ENCODE measurements at regions not wholly inside any gene's neighbourhood (a gene's known extent, or its start where the extent isn't known, plus 50 kb on each side); places are given as distances from the start of the nearest gene placed in this dataset.

GRCh38 chr2:12824778-12825379 lies 108.1 kb downstream of the TRIB2 start:
- no peak for DNase-seq (ENCODE audit: insufficient read length, low spot score)
- no peak for FAIRE-seq
- TF ChIP-seq POU2F2 (IDR thresholded peaks at IDR 0.05; ENCODE audit: low read depth, low read length): no peak
- no peak for TF ChIP-seq POLR2AphosphoS5 (IDR thresholded peaks at IDR 0.05; ENCODE audit: low read depth, low read length)

DNA sequence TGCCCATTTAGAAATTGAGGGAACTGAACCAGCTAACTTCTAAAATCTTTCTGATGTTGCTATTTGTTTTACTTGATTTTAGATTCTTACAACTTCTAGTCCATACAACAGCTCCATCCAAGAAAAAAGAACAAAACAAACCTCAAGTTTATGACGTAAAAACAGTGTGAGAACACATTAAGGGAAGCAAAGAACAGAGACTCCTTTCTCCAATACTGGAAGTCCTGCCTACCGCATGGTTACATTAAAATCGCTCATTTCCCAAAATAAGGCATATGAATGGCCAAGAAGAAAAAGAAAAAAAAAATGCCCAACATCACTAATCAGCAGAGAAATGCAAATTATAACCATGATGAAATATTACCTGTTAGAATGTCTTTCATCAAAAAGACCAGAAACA lies 110.0 kb downstream of the TRIB2 start:
- no peak for TF ChIP-seq PAX5 (IDR thresholded peaks at IDR 0.05; ENCODE audit: insufficient read depth, low read length, severe bottlenecking)
- no peak for TF ChIP-seq POLR2A (IDR thresholded peaks at IDR 0.05; ENCODE audit: low read depth, low read length)
- TF ChIP-seq TAF1 (IDR thresholded peaks at IDR 0.05; ENCODE audit: low read depth, low read length): no peak
- no peak for TF ChIP-seq POU2F2 (IDR thresholded peaks at IDR 0.05; ENCODE audit: low read depth, low read length)
- no peak for TF ChIP-seq POLR2AphosphoS5 (IDR thresholded peaks at IDR 0.05; ENCODE audit: low read depth, low read length)
- no peak for TF ChIP-seq SPI1 (IDR thresholded peaks at IDR 0.05; ENCODE audit: low read depth, low read length)
- FAIRE-seq (no peak), DNase-seq (ENCODE audit: insufficient read length, low spot score) (no peak)

GRCh38 chr2:12827721-12828120 lies 111.0 kb downstream of the TRIB2 start:
- DNase-seq (ENCODE audit: insufficient read length, low spot score): no peak
- TF ChIP-seq POLR2AphosphoS5 (IDR thresholded peaks at IDR 0.05; ENCODE audit: low read depth, low read length): no peak
- TF ChIP-seq PAX5 (IDR thresholded peaks at IDR 0.05; ENCODE audit: insufficient read depth, low read length, severe bottlenecking): no peak
- TF ChIP-seq TAF1 (IDR thresholded peaks at IDR 0.05; ENCODE audit: low read depth, low read length): no peak
- TF ChIP-seq POU2F2 (IDR thresholded peaks at IDR 0.05; ENCODE audit: low read depth, low read length): no peak
- no peak for TF ChIP-seq SPI1 (IDR thresholded peaks at IDR 0.05; ENCODE audit: low read depth, low read length)
- TF ChIP-seq POLR2A (IDR thresholded peaks at IDR 0.05; ENCODE audit: low read depth, low read length): no peak
- no peak for FAIRE-seq

- no peak for FAIRE-seq
- TF ChIP-seq POLR2AphosphoS5 (IDR thresholded peaks at IDR 0.05; ENCODE audit: low read depth, low read length) (no peak), POLR2A (IDR thresholded peaks at IDR 0.05; ENCODE audit: low read depth, low read length) (no peak), PAX5 (IDR thresholded peaks at IDR 0.05; ENCODE audit: insufficient read depth, low read length, severe bottlenecking) (no peak), POU2F2 (IDR thresholded peaks at IDR 0.05; ENCODE audit: low read depth, low read length) (no peak), SPI1 (IDR thresholded peaks at IDR 0.05; ENCODE audit: low read depth, low read length) (no peak), TAF1 (IDR thresholded peaks at IDR 0.05; ENCODE audit: low read depth, low read length) (no peak)
- DNase-seq (ENCODE audit: insufficient read length, low spot score): no peak
Measured at GRCh38 chr2:12828980-12829379, 112.2 kb downstream of the TRIB2 start.

- DNase-seq (ENCODE audit: insufficient read length, low spot score) (no peak), FAIRE-seq (no peak)
- TF ChIP-seq TAF1 (IDR thresholded peaks at IDR 0.05; ENCODE audit: low read depth, low read length) (no peak), POLR2A (IDR thresholded peaks at IDR 0.05; ENCODE audit: low read depth, low read length) (no peak), SPI1 (IDR thresholded peaks at IDR 0.05; ENCODE audit: low read depth, low read length) (no peak), POU2F2 (IDR thresholded peaks at IDR 0.05; ENCODE audit: low read depth, low read length) (no peak), POLR2AphosphoS5 (IDR thresholded peaks at IDR 0.05; ENCODE audit: low read depth, low read length) (no peak), PAX5 (IDR thresholded peaks at IDR 0.05; ENCODE audit: insufficient read depth, low read length, severe bottlenecking) (no peak)
Measured at GRCh38 chr2:12831016-12831415, 114.3 kb downstream of the TRIB2 start.

- DNase-seq (ENCODE audit: insufficient read length, low spot score): no peak
- no peak for FAIRE-seq
Measured at GRCh38 chr2:12834239-12834638, 117.5 kb downstream of the TRIB2 start.

DNA sequence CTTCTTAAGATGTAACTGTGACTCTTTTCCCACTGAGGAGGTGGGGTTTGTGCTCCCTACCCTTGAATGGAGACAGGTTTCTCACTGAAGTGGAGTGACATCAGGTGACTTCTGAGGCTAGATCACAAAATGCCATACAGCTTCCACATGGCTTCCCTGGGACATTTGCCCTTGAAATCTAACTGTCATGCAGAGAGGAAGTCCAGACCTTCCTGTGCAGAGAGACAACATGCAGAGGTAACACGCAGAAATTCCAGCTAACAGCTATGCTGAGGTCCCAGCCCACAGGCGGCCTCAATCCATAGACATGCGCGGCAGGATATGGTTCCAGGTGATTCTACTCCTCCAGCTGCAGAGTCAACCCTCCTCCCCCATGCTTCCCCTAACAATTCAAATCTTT lies 119.0 kb downstream of the TRIB2 start:
- TF ChIP-seq POLR2AphosphoS5 (IDR thresholded peaks at IDR 0.05; ENCODE audit: low read depth, low read length) (no peak), POLR2A (IDR thresholded peaks at IDR 0.05; ENCODE audit: low read depth, low read length) (no peak)
- DNase-seq (ENCODE audit: insufficient read length, low spot score) (no peak), FAIRE-seq (no peak)

More at GRCh38 chr2:12834239-12834638, 117.5 kb downstream of the TRIB2 start:
- TF ChIP-seq PAX5 (IDR thresholded peaks at IDR 0.05; ENCODE audit: insufficient read depth, low read length, severe bottlenecking) (no peak), POLR2A (IDR thresholded peaks at IDR 0.05; ENCODE audit: low read depth, low read length) (no peak), POU2F2 (IDR thresholded peaks at IDR 0.05; ENCODE audit: low read depth, low read length) (no peak), TAF1 (IDR thresholded peaks at IDR 0.05; ENCODE audit: low read depth, low read length) (no peak), POLR2AphosphoS5 (IDR thresholded peaks at IDR 0.05; ENCODE audit: low read depth, low read length) (no peak), SPI1 (IDR thresholded peaks at IDR 0.05; ENCODE audit: low read depth, low read length) (no peak)

DNA sequence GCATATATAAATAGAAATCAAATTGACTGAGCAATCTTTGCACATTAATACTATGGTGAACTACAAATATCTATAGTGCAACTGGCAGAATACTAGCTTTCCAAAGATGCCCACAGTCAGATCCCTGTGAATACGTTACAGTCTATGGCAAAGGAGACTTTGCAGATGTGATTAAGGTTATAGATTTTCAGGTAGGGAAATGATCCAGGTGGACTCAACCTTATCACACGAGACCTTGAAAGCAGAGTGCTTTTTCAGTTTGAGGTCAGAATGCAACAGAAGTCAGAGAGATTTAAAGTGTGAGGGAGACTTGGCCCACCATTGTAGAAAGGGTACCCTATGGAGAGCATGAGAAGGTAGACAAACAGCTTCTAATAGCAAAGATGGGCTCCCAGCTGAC lies 122.6 kb downstream of the TRIB2 start:
- no peak for TF ChIP-seq POLR2AphosphoS5 (IDR thresholded peaks at IDR 0.05; ENCODE audit: low read depth, low read length)
- TF ChIP-seq PAX5 (IDR thresholded peaks at IDR 0.05; ENCODE audit: insufficient read depth, low read length, severe bottlenecking): no peak
- TF ChIP-seq POLR2A (IDR thresholded peaks at IDR 0.05; ENCODE audit: low read depth, low read length): no peak
- no peak for TF ChIP-seq POU2F2 (IDR thresholded peaks at IDR 0.05; ENCODE audit: low read depth, low read length)
- no peak for TF ChIP-seq TAF1 (IDR thresholded peaks at IDR 0.05; ENCODE audit: low read depth, low read length)
- no peak for TF ChIP-seq SPI1 (IDR thresholded peaks at IDR 0.05; ENCODE audit: low read depth, low read length)
- no peak for DNase-seq (ENCODE audit: insufficient read length, low spot score)
- no peak for FAIRE-seq

DNA sequence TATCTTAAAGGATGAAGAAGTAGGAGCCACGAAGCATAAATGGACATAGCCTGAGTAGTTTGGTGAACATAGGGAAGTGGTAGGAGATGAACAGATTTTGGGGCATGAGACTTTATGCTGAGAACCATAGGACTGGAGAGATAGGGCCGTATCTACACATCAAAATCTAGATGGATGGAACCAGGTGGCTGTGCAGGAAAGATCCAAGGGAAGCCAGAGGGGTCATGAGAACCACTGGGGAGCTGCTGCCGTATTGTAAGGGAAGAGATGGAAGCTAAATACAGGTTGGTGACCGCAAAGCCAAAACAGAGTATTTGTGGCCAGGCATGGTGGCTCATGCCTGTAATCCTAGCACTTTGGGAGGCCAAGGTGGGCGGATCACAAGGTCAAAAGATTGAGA lies 124.3 kb downstream of the TRIB2 start:
- no peak for DNase-seq (ENCODE audit: insufficient read length, low spot score)
- TF ChIP-seq POLR2AphosphoS5 (IDR thresholded peaks at IDR 0.05; ENCODE audit: low read depth, low read length) (no peak), TAF1 (IDR thresholded peaks at IDR 0.05; ENCODE audit: low read depth, low read length) (no peak), POLR2A (IDR thresholded peaks at IDR 0.05; ENCODE audit: low read depth, low read length) (no peak), SPI1 (IDR thresholded peaks at IDR 0.05; ENCODE audit: low read depth, low read length) (no peak)
- FAIRE-seq: no peak

- DNase-seq (ENCODE audit: insufficient read length, low spot score) (no peak), FAIRE-seq (no peak)
- TF ChIP-seq POU2F2 (IDR thresholded peaks at IDR 0.05; ENCODE audit: low read depth, low read length) (no peak), TAF1 (IDR thresholded peaks at IDR 0.05; ENCODE audit: low read depth, low read length) (no peak), POLR2A (IDR thresholded peaks at IDR 0.05; ENCODE audit: low read depth, low read length) (no peak), POLR2AphosphoS5 (IDR thresholded peaks at IDR 0.05; ENCODE audit: low read depth, low read length) (no peak), PAX5 (IDR thresholded peaks at IDR 0.05; ENCODE audit: insufficient read depth, low read length, severe bottlenecking) (no peak)
Measured at GRCh38 chr2:12842917-12843316, 126.2 kb downstream of the TRIB2 start.
